ENCODE measurements at regions not wholly inside any gene's neighbourhood (a gene's known extent, or its start where the extent isn't known, plus 50 kb on each side); places are given as distances from the start of the nearest gene placed in this dataset.

GRCh38 chr5:105407200-105407599 is 1844.6 kb upstream of the NUDT12 start:
- H2AK5ac ChIP-seq (ENCODE audit: low read depth, low read length), result no peak overlapping the region
- POLR2A ChIA-PET (ENCODE audit: unreplicated experiment), result no interaction called here
- no peaks in the 10 kb centered on the region for H3K4me1 ChIP-seq (ENCODE audit: control insufficient read depth, insufficient read depth, low read length)
- H3K4ac ChIP-seq (ENCODE audit: low read depth, low read length), result no peak overlapping the region
- H3K27me3 ChIP-seq (ENCODE audit: control insufficient read depth, insufficient read depth, low read length), result no peaks in the 10 kb centered on the region
- no peaks in the 10 kb centered on the region for H3K36me3 ChIP-seq (ENCODE audit: control insufficient read depth, insufficient read depth, low read length)
- 100% methylated on average over 1 of the region's 1 CpG; no CpG with 5 or more reads in 1 of the 2 experiments for WGBS, 2 experiments (ENCODE audit: extremely low coverage in 2 of 2, insufficient read length in 1 of 2)
- no TSS peak for BruUV-seq (replicated peaks)
- no peak overlapping the region for H3K4me3 ChIP-seq (ENCODE audit: insufficient read depth, low read depth, low read length)
- in situ Hi-C loops (cut with MboI; ENCODE audit: low sequenced_read_pairs), result no loop called here
- no peak overlapping the region for H4K8ac ChIP-seq (ENCODE audit: low read depth in 2 of 2, low read length in 2 of 2)
- no peak overlapping the region for H3K23ac ChIP-seq (ENCODE audit: low read depth, low read length)
- no peak overlapping the region for H3K18ac ChIP-seq (ENCODE audit: low read depth, low read length)
- no peak overlapping the region for H2BK5ac ChIP-seq (ENCODE audit: low read depth, low read length, poor library complexity, severe bottlenecking)
- H3K14ac ChIP-seq (replicated peaks; ENCODE audit: low read depth, low read length), result no peak overlapping the region
- no peak overlapping the region for H2AK9ac ChIP-seq (replicated peaks; ENCODE audit: low read depth, low read length, poor library complexity)
- no peak overlapping the region for H2AFZ ChIP-seq (replicated peaks; ENCODE audit: low read length, poor library complexity)
- ATAC-seq (ENCODE audit: low read depth) (no peak), DNase-seq (no peak)
- H3K9me3 ChIP-seq (ENCODE audit: control insufficient read depth, insufficient read depth, low read length), result no peaks in the 10 kb centered on the region
- no peak overlapping the region for H3K56ac ChIP-seq (ENCODE audit: extremely low read depth, insufficient read depth, low read length)
- H3K9me1 ChIP-seq (ENCODE audit: insufficient read depth, low read length), result no peaks in the 10 kb centered on the region
- H3K27ac ChIP-seq (ENCODE audit: insufficient read depth, low read length), result no peak overlapping the region
- H2BK15ac ChIP-seq (ENCODE audit: low read depth, low read length), result no peak overlapping the region
- H4K91ac ChIP-seq (ENCODE audit: insufficient read depth, low read depth, low read length), result no peak overlapping the region
- no peak overlapping the region for H4K5ac ChIP-seq (ENCODE audit: low read depth, low read length)
- H2BK20ac ChIP-seq (ENCODE audit: low read depth, low read length), result no peak overlapping the region
- dilution Hi-C loops (cut with HindIII; ENCODE audit: low sequenced_read_pairs, unreplicated experiment), result no loop called here
- intact Hi-C loops (cut with micrococcal nuclease), result no loop called here
- CTCF ChIA-PET, result no interaction called here
- TF ChIP-seq ELK1 (IDR thresholded peaks at IDR 0.05; ENCODE audit: borderline replicate concordance, low read depth, low read length), result no peak
- H3K79me1 ChIP-seq (ENCODE audit: low read depth in 1 of 2, low read length in 2 of 2), result no peaks in the 10 kb centered on the region
- no peak overlapping the region for H3K9ac ChIP-seq (ENCODE audit: low read depth, low read length)
- no peak overlapping the region for H2BK120ac ChIP-seq (ENCODE audit: low read depth, low read length)
- H4K20me1 ChIP-seq (ENCODE audit: insufficient read depth, low read length), result no peaks in the 10 kb centered on the region
- H3K4me2 ChIP-seq (ENCODE audit: low read depth, low read length), result no peak overlapping the region

Data from IMR-90 (cell line).